CD8-positive, alpha-beta memory T cell (primary cell): ENCODE measurements at regions not wholly inside any gene's neighbourhood (a gene's known extent, or its start where the extent isn't known, plus 50 kb on each side); places are given as distances from the start of the nearest gene placed in this dataset.
"Not testable (repeated sequence)": the region's sequence is repeated elsewhere in the genome, so short reads cannot be mapped to it uniquely, and the experiment has no call there.

ENCODE experiments used
- CTCF ChIA-PET: fragments of 350-600 bp; sonication (Branson Sonifier 250); formaldehyde crosslinking; loops from one replicate; lab custom pipeline; 2021; ENCODE audit warnings: antibody characterized with exemption; lab: Charles Lee
- POLR2A ChIA-PET: fragments of 350-600 bp; sonication (Branson Sonifier 250); formaldehyde crosslinking; loops from one replicate; lab custom pipeline; 2021; ENCODE audit warnings: antibody characterized with exemption; lab: Charles Lee
- DNase-seq, 5 donors: peaks; one replicate each; pipeline versions ENCODE4 v3.0.0 to v3.0.0-alpha.2; 2020 to 2022; ENCODE audit warnings: mixed read lengths in 1 of 5
- H3K27ac ChIP-seq: one replicate; pipeline ENCODE4 v1.7.0; 2013; ENCODE audit warnings: low read depth, mild to moderate bottlenecking, low read length, moderate library complexity
- H3K27me3 ChIP-seq: 2 replicates; pipeline ENCODE4 v1.7.0; 2013; ENCODE audit warnings: low read length, mild to moderate bottlenecking; ENCODE audit not compliant: insufficient read depth, poor library complexity, severe bottlenecking
- H3K36me3 ChIP-seq: 2 replicates; pipeline ENCODE4 v1.7.0; 2013; ENCODE audit warnings: mild to moderate bottlenecking, low read length, moderate library complexity; ENCODE audit not compliant: insufficient read depth
- H3K4me1 ChIP-seq: 2 replicates; pipeline ENCODE4 v1.7.0; 2013; ENCODE audit warnings: mild to moderate bottlenecking, low read length, moderate library complexity; ENCODE audit not compliant: insufficient read depth
- H3K4me3 ChIP-seq: 2 replicates; pipeline ENCODE4 v1.7.0; 2013; ENCODE audit warnings: mild to moderate bottlenecking, low read length
- H3K9me3 ChIP-seq: 2 replicates; pipeline ENCODE4 v1.7.0; 2013; ENCODE audit warnings: mild to moderate bottlenecking, low read length
- H3K27ac Mint-ChIP-seq, 8 donors: one replicate each; pipeline ENCODE4 v1.8.0; 2020 to 2021; ENCODE audit warnings: mixed read lengths in 8 of 8, mild to moderate bottlenecking in 6 of 8, inconsistent platforms in 3 of 8, moderate library complexity in 3 of 8
- H3K27me3 Mint-ChIP-seq, 2 donors: one replicate each; pipeline ENCODE4 v1.8.0; 2020 to 2021; ENCODE audit warnings: mixed read lengths in 2 of 2, mild to moderate bottlenecking in 1 of 2, moderate library complexity in 1 of 2
- H3K36me3 Mint-ChIP-seq, 3 donors: one replicate each; pipeline ENCODE4 v1.8.0; 2020 to 2021; ENCODE audit warnings: mixed read lengths in 3 of 3, inconsistent platforms in 1 of 3, mild to moderate bottlenecking in 1 of 3
- H3K4me1 Mint-ChIP-seq, 3 donors: one replicate each; pipeline ENCODE4 v1.8.0; 2020 to 2021; ENCODE audit warnings: mixed read lengths in 3 of 3, inconsistent platforms in 1 of 3, mild to moderate bottlenecking in 1 of 3
- H3K4me3 Mint-ChIP-seq, 7 donors: one replicate each; pipeline ENCODE4 v1.8.0; 2020 to 2021; ENCODE audit warnings: mixed read lengths in 7 of 7, mild to moderate bottlenecking in 6 of 7, moderate library complexity in 4 of 7, inconsistent platforms in 2 of 7
- H3K9me3 Mint-ChIP-seq, 5 donors: one replicate each; pipeline ENCODE4 v1.8.0; 2020 to 2022; ENCODE audit warnings: mixed read lengths in 5 of 5, mild to moderate bottlenecking in 3 of 5, moderate library complexity in 2 of 5, inconsistent platforms in 1 of 5

- H3K4me3 ChIP-seq, H3K4me1 Mint-ChIP-seq, H3K36me3 ChIP-seq, POLR2A ChIA-PET, H3K27ac ChIP-seq, H3K36me3 Mint-ChIP-seq, H3K9me3 Mint-ChIP-seq, H3K4me3 Mint-ChIP-seq, DNase-seq, CTCF ChIA-PET, H3K4me1 ChIP-seq, H3K9me3 ChIP-seq, H3K27me3 ChIP-seq, H3K27me3 Mint-ChIP-seq: not testable (repeated sequence)
- H3K27ac Mint-ChIP-seq: peak overlapping the region in 1 of 8 donors; percentile 24
These were observed 114.1 kb downstream of the GOLGA6L22 start for GRCh38 chr15:22572792-22573191.

- H3K9me3 ChIP-seq, POLR2A ChIA-PET, H3K9me3 Mint-ChIP-seq, CTCF ChIA-PET, H3K27me3 ChIP-seq, DNase-seq, H3K4me3 ChIP-seq, H3K4me3 Mint-ChIP-seq, H3K27me3 Mint-ChIP-seq, H3K27ac ChIP-seq, H3K4me1 ChIP-seq, H3K4me1 Mint-ChIP-seq, H3K27ac Mint-ChIP-seq, H3K36me3 Mint-ChIP-seq, H3K36me3 ChIP-seq: not testable (repeated sequence)
These were observed 119.1 kb downstream of the GOLGA6L22 start for GRCh38 chr15:22577828-22578227.

- CTCF ChIA-PET, H3K36me3 ChIP-seq, H3K4me3 Mint-ChIP-seq, POLR2A ChIA-PET, H3K4me3 ChIP-seq, H3K4me1 ChIP-seq, H3K9me3 Mint-ChIP-seq, H3K9me3 ChIP-seq, H3K27ac Mint-ChIP-seq, H3K27me3 Mint-ChIP-seq, H3K27me3 ChIP-seq, H3K4me1 Mint-ChIP-seq, H3K27ac ChIP-seq, H3K36me3 Mint-ChIP-seq, DNase-seq: not testable (repeated sequence)
These were observed 120.5 kb downstream of the GOLGA6L22 start for GRCh38 chr15:22579213-22579612.

GRCh38 chr15:22587391-22587790, 128.7 kb downstream of the GOLGA6L22 start:
- DNase-seq, H3K27me3 Mint-ChIP-seq, POLR2A ChIA-PET, H3K27me3 ChIP-seq, H3K27ac Mint-ChIP-seq, H3K36me3 ChIP-seq, H3K36me3 Mint-ChIP-seq, H3K4me3 Mint-ChIP-seq, H3K27ac ChIP-seq, H3K4me1 ChIP-seq, H3K4me3 ChIP-seq, H3K4me1 Mint-ChIP-seq, CTCF ChIA-PET, H3K9me3 Mint-ChIP-seq, H3K9me3 ChIP-seq: not testable (repeated sequence)

- H3K4me3 Mint-ChIP-seq, CTCF ChIA-PET, H3K27ac Mint-ChIP-seq, H3K9me3 Mint-ChIP-seq, H3K36me3 Mint-ChIP-seq, H3K4me1 Mint-ChIP-seq, H3K27ac ChIP-seq, H3K4me1 ChIP-seq, H3K9me3 ChIP-seq, POLR2A ChIA-PET, H3K4me3 ChIP-seq, H3K36me3 ChIP-seq, H3K27me3 ChIP-seq, H3K27me3 Mint-ChIP-seq, DNase-seq: not testable (repeated sequence)
These were observed 139.8 kb downstream of the GOLGA6L22 start for GRCh38 chr15:22598552-22598951.

- H3K36me3 Mint-ChIP-seq, POLR2A ChIA-PET, H3K4me3 ChIP-seq, H3K9me3 Mint-ChIP-seq, H3K9me3 ChIP-seq, H3K27ac Mint-ChIP-seq, H3K4me1 Mint-ChIP-seq, H3K36me3 ChIP-seq, CTCF ChIA-PET, H3K27me3 Mint-ChIP-seq, DNase-seq, H3K4me3 Mint-ChIP-seq, H3K27me3 ChIP-seq, H3K27ac ChIP-seq, H3K4me1 ChIP-seq: not testable (repeated sequence)
These were observed 141.0 kb downstream of the GOLGA6L22 start for GRCh38 chr15:22599526-22600320.

- POLR2A ChIA-PET, DNase-seq, H3K27ac ChIP-seq, H3K4me3 ChIP-seq, CTCF ChIA-PET, H3K4me1 Mint-ChIP-seq, H3K9me3 Mint-ChIP-seq, H3K27me3 Mint-ChIP-seq, H3K36me3 Mint-ChIP-seq, H3K9me3 ChIP-seq, H3K36me3 ChIP-seq, H3K4me3 Mint-ChIP-seq, H3K27ac Mint-ChIP-seq, H3K27me3 ChIP-seq, H3K4me1 ChIP-seq: not testable (repeated sequence)
These were observed 158.3 kb downstream of the GOLGA6L22 start for GRCh38 chr15:22616976-22617375.

- H3K27me3 Mint-ChIP-seq, H3K4me3 ChIP-seq, H3K36me3 Mint-ChIP-seq, POLR2A ChIA-PET, H3K9me3 Mint-ChIP-seq, H3K4me1 Mint-ChIP-seq, CTCF ChIA-PET, DNase-seq, H3K27ac Mint-ChIP-seq, H3K36me3 ChIP-seq, H3K27me3 ChIP-seq, H3K9me3 ChIP-seq, H3K27ac ChIP-seq, H3K4me1 ChIP-seq, H3K4me3 Mint-ChIP-seq: not testable (repeated sequence)
These were observed 154.7 kb upstream of the NIPA1 start for GRCh38 chr15:22631789-22632188.

- H3K27ac Mint-ChIP-seq, H3K4me3 ChIP-seq, H3K27me3 ChIP-seq, H3K4me1 ChIP-seq, H3K4me3 Mint-ChIP-seq, H3K4me1 Mint-ChIP-seq, H3K9me3 ChIP-seq, POLR2A ChIA-PET, H3K27ac ChIP-seq, H3K36me3 Mint-ChIP-seq, H3K36me3 ChIP-seq, DNase-seq, H3K9me3 Mint-ChIP-seq, CTCF ChIA-PET: not testable (repeated sequence)
- H3K27me3 Mint-ChIP-seq: peaks cover 7 to 23% of the 10 kb centered on the region in 2 donors
These were observed 146.5 kb upstream of the NIPA1 start for GRCh38 chr15:22639983-22640382.
